DND-41 (cell line): ENCODE measurements at regions not wholly inside any gene's neighbourhood (a gene's known extent, or its start where the extent isn't known, plus 50 kb on each side); places are given as distances from the start of the nearest gene placed in this dataset.

Experiments
- EZH2 ChIP-seq: IDR thresholded peaks from 3 replicates; pipeline ENCODE4 v1.6.1; 2012; ENCODE audit warnings: borderline replicate concordance, low read depth, mild to moderate bottlenecking, moderate library complexity, low read length, inconsistent platforms; ENCODE audit not compliant: severe bottlenecking
- TF ChIP-seq, protein P1 (sequence below): IDR thresholded peaks from 2 replicates; pipeline ENCODE4 v1.5.1; 2012; ENCODE audit warnings: borderline replicate concordance, low read length, moderate library complexity, mild to moderate bottlenecking; ENCODE audit not compliant: poor library complexity, severe bottlenecking; ENCODE audit errors: extremely low read depth

DNA sequence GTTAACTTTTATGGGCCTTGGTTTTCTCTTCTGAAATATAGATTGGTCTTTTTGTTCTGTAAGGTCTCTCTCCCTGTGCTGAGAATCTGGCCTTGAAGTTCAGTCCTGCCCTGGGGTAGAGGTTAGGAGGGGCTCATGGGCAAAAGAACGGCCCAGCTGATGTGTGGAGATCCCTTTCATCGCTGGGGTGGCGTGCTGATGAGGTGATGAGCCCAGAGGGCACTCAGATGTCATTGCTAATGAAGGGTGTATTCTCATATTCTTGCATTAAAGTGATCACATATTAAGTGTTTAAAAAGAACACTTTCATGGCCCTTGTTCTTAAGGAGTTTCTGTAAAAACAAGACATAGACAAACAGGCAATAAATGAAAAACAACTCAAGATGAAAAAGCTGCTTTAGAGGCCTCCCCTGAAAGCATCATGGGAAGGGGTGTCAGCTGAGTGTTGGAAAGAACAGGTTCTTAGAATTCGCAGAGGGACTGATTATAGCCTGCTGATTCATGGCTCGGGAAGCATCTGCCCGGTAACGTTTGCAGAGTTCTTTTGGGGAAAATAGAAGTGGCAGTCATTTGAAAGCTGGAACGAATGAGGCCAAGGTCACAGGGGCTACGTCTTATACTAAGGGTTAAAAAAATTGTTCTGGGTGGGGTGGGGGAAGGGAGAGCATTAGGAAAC lies 72.5 kb upstream of the GPR158 start:
- TF ChIP-seq, protein P1, sequence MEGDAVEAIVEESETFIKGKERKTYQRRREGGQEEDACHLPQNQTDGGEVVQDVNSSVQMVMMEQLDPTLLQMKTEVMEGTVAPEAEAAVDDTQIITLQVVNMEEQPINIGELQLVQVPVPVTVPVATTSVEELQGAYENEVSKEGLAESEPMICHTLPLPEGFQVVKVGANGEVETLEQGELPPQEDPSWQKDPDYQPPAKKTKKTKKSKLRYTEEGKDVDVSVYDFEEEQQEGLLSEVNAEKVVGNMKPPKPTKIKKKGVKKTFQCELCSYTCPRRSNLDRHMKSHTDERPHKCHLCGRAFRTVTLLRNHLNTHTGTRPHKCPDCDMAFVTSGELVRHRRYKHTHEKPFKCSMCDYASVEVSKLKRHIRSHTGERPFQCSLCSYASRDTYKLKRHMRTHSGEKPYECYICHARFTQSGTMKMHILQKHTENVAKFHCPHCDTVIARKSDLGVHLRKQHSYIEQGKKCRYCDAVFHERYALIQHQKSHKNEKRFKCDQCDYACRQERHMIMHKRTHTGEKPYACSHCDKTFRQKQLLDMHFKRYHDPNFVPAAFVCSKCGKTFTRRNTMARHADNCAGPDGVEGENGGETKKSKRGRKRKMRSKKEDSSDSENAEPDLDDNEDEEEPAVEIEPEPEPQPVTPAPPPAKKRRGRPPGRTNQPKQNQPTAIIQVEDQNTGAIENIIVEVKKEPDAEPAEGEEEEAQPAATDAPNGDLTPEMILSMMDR: no peak
- TF ChIP-seq EZH2: no peak
